Osteoblast (primary cell): ENCODE measurements at regions not wholly inside any gene's neighbourhood (a gene's known extent, or its start where the extent isn't known, plus 50 kb on each side); places are given as distances from the start of the nearest gene placed in this dataset.

Experiments used
- DNase-seq: peaks from one replicate; pipeline ENCODE4 v3.0.0; 2011; ENCODE audit warnings: low spot score, mixed read lengths; ENCODE audit not compliant: insufficient read length; ENCODE audit errors: missing footprints
- H2AFZ ChIP-seq: 2 replicates; pipeline ENCODE4 v1.6.0; 2011; ENCODE audit warnings: mild to moderate bottlenecking, low read length
- H3K27ac ChIP-seq: 2 replicates; pipeline ENCODE4 v1.5.1; 2011; ENCODE audit warnings: mild to moderate bottlenecking, low read depth, low read length, moderate library complexity
- H3K27me3 ChIP-seq: 2 replicates; pipeline ENCODE4 v1.6.0; 2012; ENCODE audit warnings: mild to moderate bottlenecking, control low read depth, inconsistent platforms, low read length, moderate library complexity; ENCODE audit not compliant: insufficient read depth
- H3K36me3 ChIP-seq: 2 replicates; pipeline ENCODE4 v1.5.1; 2011; ENCODE audit warnings: mild to moderate bottlenecking, low read length, control low read depth, moderate library complexity; ENCODE audit not compliant: insufficient read depth
- H3K4me1 ChIP-seq: 2 replicates; pipeline ENCODE4 v1.5.1; 2011; ENCODE audit warnings: mild to moderate bottlenecking, low read length, control low read depth, moderate library complexity; ENCODE audit not compliant: insufficient read depth
- H3K4me2 ChIP-seq: 2 replicates; pipeline ENCODE4 v1.6.0; 2011; ENCODE audit warnings: mild to moderate bottlenecking, low read length; ENCODE audit not compliant: insufficient read depth
- H3K4me3 ChIP-seq: fragments of 200-600 bp; sonication (generic); 3 replicates; pipeline ENCODE4 v1.5.1; 2012; ENCODE audit warnings: mild to moderate bottlenecking, low read length, inconsistent platforms; ENCODE audit not compliant: insufficient read depth
- H3K79me2 ChIP-seq: 2 replicates; pipeline ENCODE4 v1.6.0; 2012; ENCODE audit warnings: mild to moderate bottlenecking, low read length, control low read depth, inconsistent platforms; ENCODE audit not compliant: insufficient read depth
- H3K9me3 ChIP-seq: 2 replicates; pipeline ENCODE4 v1.5.1; 2011; ENCODE audit warnings: low read depth, low read length, control low read depth
- H4K20me1 ChIP-seq: 2 replicates; pipeline ENCODE4 v1.6.0; 2012; ENCODE audit warnings: mild to moderate bottlenecking, low read length, control low read depth; ENCODE audit not compliant: insufficient read depth
- CTCF ChIP-seq: IDR thresholded peaks from 2 replicates; pipeline ENCODE4 v1.5.1; 2011; ENCODE audit warnings: mild to moderate bottlenecking, low read depth, low read length, moderate library complexity; ENCODE audit errors: extremely low read depth

- no peak overlapping the region for H3K4me2 ChIP-seq
- H3K79me2 ChIP-seq: no peaks in the 10 kb centered on the region
- no peak for DNase-seq
- no peaks in the 10 kb centered on the region for H4K20me1 ChIP-seq
- H3K9me3 ChIP-seq: peaks cover 2% of the 10 kb centered on the region
- H3K4me1 ChIP-seq: no peaks in the 10 kb centered on the region
- H3K27me3 ChIP-seq: no peaks in the 10 kb centered on the region
- H3K4me3 ChIP-seq: no peak overlapping the region
- no peak overlapping the region for H2AFZ ChIP-seq
- TF ChIP-seq CTCF: no peak
- H3K27ac ChIP-seq: no peak overlapping the region
- H3K36me3 ChIP-seq: no peaks in the 10 kb centered on the region
These were observed 1438.7 kb upstream of the ZEB2 start for GRCh38 chr2:145958611-145959010.

- Histone ChIP-seq H3K36me3 (no peaks in the 10 kb centered on the region), H3K4me1 (no peaks in the 10 kb centered on the region), H3K27me3 (no peaks in the 10 kb centered on the region), H3K27ac (no peak overlapping the region), H3K4me3 (no peak overlapping the region), H3K9me3 (peaks cover 2% of the 10 kb centered on the region), H2AFZ (no peak overlapping the region), H3K79me2 (no peaks in the 10 kb centered on the region), H3K4me2 (no peak overlapping the region), H4K20me1 (no peaks in the 10 kb centered on the region)
- DNase-seq: no peak
- no peak for TF ChIP-seq CTCF
These were observed 1438.0 kb upstream of the ZEB2 start for GRCh38 chr2:145957929-145958328.

- Histone ChIP-seq H3K4me2 (no peak overlapping the region), H3K27ac (no peak overlapping the region), H3K36me3 (no peaks in the 10 kb centered on the region), H3K4me3 (no peak overlapping the region), H3K27me3 (no peaks in the 10 kb centered on the region), H3K4me1 (no peaks in the 10 kb centered on the region), H4K20me1 (no peaks in the 10 kb centered on the region), H3K79me2 (no peaks in the 10 kb centered on the region), H2AFZ (no peak overlapping the region), H3K9me3 (no peaks in the 10 kb centered on the region)
- DNase-seq: peak; percentile 34
- no peak for TF ChIP-seq CTCF
These were observed 1420.0 kb upstream of the ZEB2 start for GRCh38 chr2:145939949-145940348.

- H3K27me3 ChIP-seq: no peaks in the 10 kb centered on the region
- no peak overlapping the region for H3K4me3 ChIP-seq
- no peaks in the 10 kb centered on the region for H3K79me2 ChIP-seq
- H3K4me1 ChIP-seq: no peaks in the 10 kb centered on the region
- H3K9me3 ChIP-seq: no peaks in the 10 kb centered on the region
- no peaks in the 10 kb centered on the region for H4K20me1 ChIP-seq
- H3K27ac ChIP-seq: no peak overlapping the region
- no peak for DNase-seq
- H3K4me2 ChIP-seq: no peak overlapping the region
- H3K36me3 ChIP-seq: no peaks in the 10 kb centered on the region
- no peak for TF ChIP-seq CTCF
- H2AFZ ChIP-seq: no peak overlapping the region
These were observed 1415.1 kb upstream of the ZEB2 start for GRCh38 chr2:145935016-145935415.
